ENCODE measurements at regions not wholly inside any gene's neighbourhood (a gene's known extent, or its start where the extent isn't known, plus 50 kb on each side); places are given as distances from the start of the nearest gene placed in this dataset.

- no peaks in the 10 kb centered on the region for H3K9me3 ChIP-seq (ENCODE audit: control insufficient read depth in 4 of 4, low read length in 3 of 4)
- TF ChIP-seq HNF4G (IDR thresholded peaks at IDR 0.05) = no peak
- TF ChIP-seq NR2F2 (IDR thresholded peaks at IDR 0.05) = no peak
- no peak for TF ChIP-seq ZBTB33 (IDR thresholded peaks at IDR 0.05)
- TF ChIP-seq FOXA2 (IDR thresholded peaks at IDR 0.05) = no peak
- no peak for TF ChIP-seq CTCF (IDR thresholded peaks at IDR 0.05; ENCODE audit: low read depth, low read length, missing input control)
- no peak for TF ChIP-seq EGR1 (IDR thresholded peaks at IDR 0.05; ENCODE audit: low read depth in 2 of 2)
- no peak for TF ChIP-seq YY1 (IDR thresholded peaks at IDR 0.05)
- no peak for TF ChIP-seq MAX (IDR thresholded peaks at IDR 0.05)
- no peak for DNase-seq (ENCODE audit: low spot score)
- H3K36me3 ChIP-seq (ENCODE audit: control insufficient read depth in 4 of 4, insufficient read depth in 3 of 4, low read depth in 1 of 4, low read length in 3 of 4) = no peaks in the 10 kb centered on the region
- H3K27ac ChIP-seq (ENCODE audit: low read depth in 1 of 2, low read length in 2 of 2) = no peak overlapping the region
- H3K4me3 ChIP-seq (ENCODE audit: low read depth in 1 of 3, low read length in 3 of 3) = no peak overlapping the region
- WGBS = 64% methylated on average over 4 of the region's 4 CpGs
- no peaks in the 10 kb centered on the region for H3K27me3 ChIP-seq (ENCODE audit: control insufficient read depth in 4 of 4, insufficient read depth in 4 of 4, low read length in 3 of 4)
- peaks cover 0 to 6% (median 0%) of the 10 kb centered on the region in 4 donors for H3K4me1 ChIP-seq (ENCODE audit: control insufficient read depth in 4 of 4, insufficient read depth in 4 of 4, low read length in 3 of 4)
- no peak overlapping the region for H3K9ac ChIP-seq (ENCODE audit: low read depth in 1 of 2, low read length in 2 of 2)
These were observed 146.0 kb downstream of the SLC30A10 start for GRCh38 chr1:219782311-219782710.

- Histone ChIP-seq H3K27ac (ENCODE audit: low read depth in 1 of 2, low read length in 2 of 2) (no peak overlapping the region), H3K4me1 (ENCODE audit: control insufficient read depth in 4 of 4, insufficient read depth in 4 of 4, low read length in 3 of 4) (peaks cover 0 to 6% (median 0%) of the 10 kb centered on the region in 4 donors), H3K36me3 (ENCODE audit: control insufficient read depth in 4 of 4, insufficient read depth in 3 of 4, low read depth in 1 of 4, low read length in 3 of 4) (no peaks in the 10 kb centered on the region), H3K9me3 (ENCODE audit: control insufficient read depth in 4 of 4, low read length in 3 of 4) (no peaks in the 10 kb centered on the region), H3K9ac (ENCODE audit: low read depth in 1 of 2, low read length in 2 of 2) (no peak overlapping the region), H3K27me3 (ENCODE audit: control insufficient read depth in 4 of 4, insufficient read depth in 4 of 4, low read length in 3 of 4) (no peaks in the 10 kb centered on the region), H3K4me3 (ENCODE audit: low read depth in 1 of 3, low read length in 3 of 3) (no peak overlapping the region)
- TF ChIP-seq HNF4A (conservative IDR thresholded peaks at IDR 0.05) (no peak), MAX (IDR thresholded peaks at IDR 0.05) (no peak), GABPA (IDR thresholded peaks at IDR 0.05 in 1 of 2, conservative IDR thresholded peaks at IDR 0.05 in 1 of 2) (no peak), RAD21 (IDR thresholded peaks at IDR 0.05) (no peak), FOXA1 (IDR thresholded peaks at IDR 0.05) (no peak), NR2F2 (IDR thresholded peaks at IDR 0.05) (no peak), SP1 (IDR thresholded peaks at IDR 0.05) (no peak), YY1 (IDR thresholded peaks at IDR 0.05) (no peak), ATF3 (IDR thresholded peaks at IDR 0.05) (no peak), EGR1 (IDR thresholded peaks at IDR 0.05; ENCODE audit: low read depth in 2 of 2) (no peak), FOXA2 (IDR thresholded peaks at IDR 0.05) (no peak), RXRA (IDR thresholded peaks at IDR 0.05) (no peak), JUND (IDR thresholded peaks at IDR 0.05) (no peak), TAF1 (conservative IDR thresholded peaks at IDR 0.05) (no peak)
- no peak for DNase-seq (ENCODE audit: low spot score)
These were observed 146.9 kb downstream of the SLC30A10 start for GRCh38 chr1:219781491-219781890.
